Cardiac fibroblast (primary cell): ENCODE measurements at regions not wholly inside any gene's neighbourhood (a gene's known extent, or its start where the extent isn't known, plus 50 kb on each side); places are given as distances from the start of the nearest gene placed in this dataset.

ENCODE experiments used
- DNase-seq, 2 donors: peaks; one replicate each; pipeline versions ENCODE4 v3.0.0 to v3.0.0-alpha.2; 2010; ENCODE audit warnings: low read depth in 2 of 2
- H3K4me3 ChIP-seq, 2 donors: replicated peaks in 1 of 2; 1 replicate in 1 of 2; 2 replicates in 1 of 2; pipeline ENCODE4 v1.5.1; 2011; ENCODE audit warnings: low read depth in 2 of 2, low read length in 2 of 2, mild to moderate bottlenecking in 2 of 2, moderate library complexity in 1 of 2
- CTCF ChIP-seq: IDR thresholded peaks from one replicate; pipeline ENCODE4 v1.5.1; 2011; ENCODE audit warnings: low read depth, mild to moderate bottlenecking, low read length, inconsistent platforms

GRCh38 chr6:137981758-137982157, 114.7 kb downstream of the TNFAIP3 start:
- H3K4me3 ChIP-seq = no peak overlapping the region
- TF ChIP-seq CTCF = no peak
- no peak for DNase-seq

- no peak for DNase-seq
- no peak for TF ChIP-seq CTCF
- no peak overlapping the region for H3K4me3 ChIP-seq
These were observed 115.5 kb downstream of the TNFAIP3 start for GRCh38 chr6:137982418-137983189.

GRCh38 chr6:137983269-137983668, 116.2 kb downstream of the TNFAIP3 start:
- DNase-seq = no peak
- no peak overlapping the region for H3K4me3 ChIP-seq
- no peak for TF ChIP-seq CTCF

- TF ChIP-seq CTCF = no peak
- peak in 1 of 2 donors; percentile 29 for DNase-seq
- H3K4me3 ChIP-seq = no peak overlapping the region
These were observed 117.6 kb downstream of the PERP start for GRCh38 chr6:137989664-137990063.

- DNase-seq = no peak
- no peak for TF ChIP-seq CTCF
- no peak overlapping the region for H3K4me3 ChIP-seq
These were observed 111.8 kb downstream of the PERP start for GRCh38 chr6:137995371-137995770.

- no peak for TF ChIP-seq CTCF
- no peak overlapping the region for H3K4me3 ChIP-seq
- DNase-seq = no peak
These were observed 108.7 kb downstream of the PERP start for GRCh38 chr6:137998461-137999019.
